GM12875 (cell line): ENCODE measurements at regions not wholly inside any gene's neighbourhood (a gene's known extent, or its start where the extent isn't known, plus 50 kb on each side); places are given as distances from the start of the nearest gene placed in this dataset.

Source experiments
- H3K4me3 ChIP-seq: one replicate; pipeline ENCODE4 v1.5.1; 2011; ENCODE audit warnings: low read depth, low read length, control low read depth
- CTCF ChIP-seq: IDR thresholded peaks from 2 replicates; pipeline ENCODE4 v1.5.1; 2011; ENCODE audit warnings: low read depth, mild to moderate bottlenecking, control low read depth, inconsistent platforms, low read length, moderate library complexity, borderline replicate concordance; ENCODE audit not compliant: insufficient read depth

GRCh38 chr2:120823551-120823950 lies 87.9 kb downstream of the GLI2 start:
- H3K4me3 ChIP-seq = no peak overlapping the region
- no peak for TF ChIP-seq CTCF

- H3K4me3 ChIP-seq = no peak overlapping the region
- TF ChIP-seq CTCF = no peak
Observed at GRCh38 chr2:120824246-120824645, 88.6 kb downstream of the GLI2 start.

- H3K4me3 ChIP-seq = no peak overlapping the region
- no peak for TF ChIP-seq CTCF
Observed at GRCh38 chr2:120825370-120826259, 89.9 kb downstream of the GLI2 start.

GRCh38 chr2:120826260-120826648 lies 90.6 kb downstream of the GLI2 start:
- no peak overlapping the region for H3K4me3 ChIP-seq
- no peak for TF ChIP-seq CTCF

GRCh38 chr2:120826716-120827410 lies 91.2 kb downstream of the GLI2 start:
- H3K4me3 ChIP-seq = no peak overlapping the region
- no peak for TF ChIP-seq CTCF

GRCh38 chr2:120828066-120828465 lies 92.4 kb downstream of the GLI2 start:
- no peak overlapping the region for H3K4me3 ChIP-seq
- TF ChIP-seq CTCF = no peak

- H3K4me3 ChIP-seq = no peak overlapping the region
- TF ChIP-seq CTCF = no peak
Observed at GRCh38 chr2:120828829-120829632, 93.4 kb downstream of the GLI2 start.
